GM12874 (cell line): ENCODE measurements at regions not wholly inside any gene's neighbourhood (a gene's known extent, or its start where the extent isn't known, plus 50 kb on each side); places are given as distances from the start of the nearest gene placed in this dataset.

Experiments used
- TF ChIP-seq, protein P1 (sequence below): IDR thresholded peaks from 2 replicates; pipeline ENCODE4 v1.5.1; 2011; ENCODE audit warnings: low read depth, mild to moderate bottlenecking, control low read depth, low read length, moderate library complexity; ENCODE audit not compliant: insufficient read depth

DNA sequence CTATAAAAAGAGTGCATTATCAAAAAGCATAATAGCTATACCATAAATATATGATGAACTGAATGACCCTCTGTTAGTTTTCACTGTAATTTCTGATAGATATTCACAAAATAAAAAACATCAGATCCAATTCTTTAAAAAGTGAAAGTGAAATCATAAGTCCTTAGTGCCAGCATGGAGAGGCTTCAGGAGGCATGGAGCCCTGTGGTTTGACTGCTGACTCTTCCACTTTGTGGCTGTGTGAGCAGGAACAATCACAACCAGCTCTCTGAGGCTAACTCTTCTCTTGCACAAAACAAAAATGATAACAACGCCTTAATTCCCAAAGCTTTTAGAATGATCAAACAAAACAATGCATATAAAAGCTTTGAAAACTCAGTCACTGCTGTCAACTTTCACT lies 1143.9 kb downstream of the PDHA2 start:
- TF ChIP-seq, protein P1, sequence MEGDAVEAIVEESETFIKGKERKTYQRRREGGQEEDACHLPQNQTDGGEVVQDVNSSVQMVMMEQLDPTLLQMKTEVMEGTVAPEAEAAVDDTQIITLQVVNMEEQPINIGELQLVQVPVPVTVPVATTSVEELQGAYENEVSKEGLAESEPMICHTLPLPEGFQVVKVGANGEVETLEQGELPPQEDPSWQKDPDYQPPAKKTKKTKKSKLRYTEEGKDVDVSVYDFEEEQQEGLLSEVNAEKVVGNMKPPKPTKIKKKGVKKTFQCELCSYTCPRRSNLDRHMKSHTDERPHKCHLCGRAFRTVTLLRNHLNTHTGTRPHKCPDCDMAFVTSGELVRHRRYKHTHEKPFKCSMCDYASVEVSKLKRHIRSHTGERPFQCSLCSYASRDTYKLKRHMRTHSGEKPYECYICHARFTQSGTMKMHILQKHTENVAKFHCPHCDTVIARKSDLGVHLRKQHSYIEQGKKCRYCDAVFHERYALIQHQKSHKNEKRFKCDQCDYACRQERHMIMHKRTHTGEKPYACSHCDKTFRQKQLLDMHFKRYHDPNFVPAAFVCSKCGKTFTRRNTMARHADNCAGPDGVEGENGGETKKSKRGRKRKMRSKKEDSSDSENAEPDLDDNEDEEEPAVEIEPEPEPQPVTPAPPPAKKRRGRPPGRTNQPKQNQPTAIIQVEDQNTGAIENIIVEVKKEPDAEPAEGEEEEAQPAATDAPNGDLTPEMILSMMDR: no peak

DNA sequence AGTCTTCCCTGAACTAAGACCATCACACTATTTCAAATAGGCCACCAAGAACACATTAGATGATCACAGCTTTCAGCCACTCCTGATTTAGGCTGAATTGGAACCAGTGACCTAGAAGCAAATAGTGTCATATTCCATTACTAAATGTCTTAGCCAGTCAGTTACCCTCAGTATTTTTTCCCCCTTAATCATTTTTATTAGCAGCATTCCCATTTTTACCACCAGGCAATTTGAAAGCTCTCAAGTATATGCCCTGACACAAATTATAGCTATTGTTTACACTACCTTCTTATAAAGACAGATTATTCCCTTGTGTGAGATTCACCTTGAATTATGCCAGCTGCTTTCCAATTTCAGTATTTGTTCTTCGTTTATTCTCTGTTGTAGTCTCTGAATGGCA lies 1146.9 kb downstream of the PDHA2 start:
- TF ChIP-seq, protein P1: no peak

GRCh38 chr4:96991083-96991482 lies 1151.2 kb downstream of the PDHA2 start:
- TF ChIP-seq, protein P1: no peak

- TF ChIP-seq, protein P1: no peak
These were observed 1150.8 kb downstream of the STPG2 start for GRCh38 chr4:96992443-96992842.

DNA sequence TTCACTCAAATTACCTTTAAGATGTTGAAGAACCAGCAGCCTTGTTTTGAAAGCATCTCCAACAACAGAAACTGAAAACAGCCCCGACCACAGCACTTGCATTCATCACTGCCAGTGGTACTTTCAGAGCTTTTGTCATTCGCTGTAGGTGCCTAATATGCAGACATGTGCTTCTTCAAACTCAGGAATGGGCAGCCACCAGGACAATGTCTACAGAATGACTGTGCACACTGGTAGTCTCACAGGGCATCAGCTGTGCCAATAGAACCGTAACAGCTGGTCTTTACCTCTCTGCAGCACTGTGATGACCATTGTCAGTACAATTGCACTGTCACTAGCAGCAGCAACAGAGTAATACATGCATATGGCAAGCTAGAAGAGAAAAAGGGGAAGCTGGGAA lies 1149.7 kb downstream of the STPG2 start:
- TF ChIP-seq, protein P1: no peak

DNA sequence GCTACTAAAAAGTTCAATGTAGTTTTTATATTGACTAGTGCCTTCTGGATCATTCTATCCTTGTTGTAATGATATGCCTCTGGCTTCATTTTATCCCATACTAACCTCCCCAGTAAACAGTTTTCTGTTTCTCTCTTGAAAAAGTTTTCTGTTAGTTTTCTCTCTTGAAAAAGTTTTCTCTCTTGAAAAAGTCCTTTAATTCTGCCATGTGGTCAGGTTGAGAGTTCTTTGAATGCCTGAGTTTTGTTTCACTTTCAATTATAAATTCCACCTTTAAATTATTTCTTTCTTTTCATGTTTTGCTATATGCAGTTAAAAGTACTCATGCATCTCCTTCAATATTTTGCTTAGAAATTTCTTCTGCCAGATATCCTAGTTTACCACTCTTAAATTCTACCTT lies 1139.6 kb downstream of the STPG2 start:
- TF ChIP-seq, protein P1: no peak

DNA sequence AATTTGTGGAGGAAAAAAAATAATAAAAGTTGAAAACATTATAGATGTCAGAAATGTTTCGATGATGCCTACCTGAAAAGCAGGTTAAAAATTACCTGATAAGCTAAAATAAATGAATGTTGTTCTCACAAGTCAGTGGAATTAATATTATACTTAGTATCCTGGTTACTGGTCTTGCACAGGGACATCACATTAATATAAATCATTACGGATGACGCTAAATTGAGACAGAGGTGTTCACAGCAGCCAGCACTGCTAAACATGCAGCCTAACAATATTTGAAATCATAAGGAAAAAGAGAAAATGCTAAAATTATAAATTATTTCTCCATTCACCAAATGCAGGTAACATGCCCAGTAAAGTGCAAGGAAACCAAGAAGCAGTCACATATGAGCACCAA lies 1130.0 kb downstream of the STPG2 start:
- TF ChIP-seq, protein P1: no peak

- TF ChIP-seq, protein P1: no peak
These were observed 1129.6 kb downstream of the STPG2 start for GRCh38 chr4:97013711-97014110.
